Activated CD8-positive, alpha-beta T cell treated with anti-CD3 and anti-CD28 coated beads, Interleukin-2, amount 10 ng/mL, durations not matched to agents 7 days and 5 days (primary cell): ENCODE measurements at regions not wholly inside any gene's neighbourhood (a gene's known extent, or its start where the extent isn't known, plus 50 kb on each side); places are given as distances from the start of the nearest gene placed in this dataset.
"Not testable (repeated sequence)": the region's sequence is repeated elsewhere in the genome, so short reads cannot be mapped to it uniquely, and the experiment has no call there.

Experiments
- ATAC-seq: fragments of 150-1000 bp; cut with Tn5 transposase; one replicate; pipeline ENCODE4 v1.10.0; 2021; ENCODE audit warnings: moderate library complexity
- CTCF ChIA-PET: fragments of 350-600 bp; sonication (Branson Sonifier 250); formaldehyde crosslinking; loops from one replicate; lab custom pipeline; 2021; ENCODE audit warnings: antibody characterized with exemption; lab: Charles Lee
- POLR2A ChIA-PET: fragments of 350-600 bp; sonication (Branson Sonifier 250); formaldehyde crosslinking; loops from one replicate; lab custom pipeline; 2021; ENCODE audit warnings: antibody characterized with exemption; lab: Charles Lee
- DNase-seq: peaks from one replicate; pipeline ENCODE4 v3.0.0-alpha.2; 2020
- H3K27ac Mint-ChIP-seq: one replicate; pipeline ENCODE4 v1.8.0; 2021; ENCODE audit warnings: mild to moderate bottlenecking, mixed read lengths
- H3K27me3 Mint-ChIP-seq: one replicate; pipeline ENCODE4 v1.8.0; 2021; ENCODE audit warnings: low read depth, mixed read lengths
- H3K36me3 Mint-ChIP-seq: one replicate; pipeline ENCODE4 v1.8.0; 2021; ENCODE audit warnings: low read depth, mixed read lengths
- H3K4me1 Mint-ChIP-seq: one replicate; pipeline ENCODE4 v1.8.0; 2021; ENCODE audit warnings: low read depth, mixed read lengths
- H3K4me3 Mint-ChIP-seq: one replicate; pipeline ENCODE4 v1.8.0; 2021; ENCODE audit warnings: mild to moderate bottlenecking, mixed read lengths
- H3K9me3 Mint-ChIP-seq: one replicate; pipeline ENCODE4 v1.8.0; 2022; ENCODE audit warnings: mixed read lengths; ENCODE audit not compliant: insufficient read depth

DNA sequence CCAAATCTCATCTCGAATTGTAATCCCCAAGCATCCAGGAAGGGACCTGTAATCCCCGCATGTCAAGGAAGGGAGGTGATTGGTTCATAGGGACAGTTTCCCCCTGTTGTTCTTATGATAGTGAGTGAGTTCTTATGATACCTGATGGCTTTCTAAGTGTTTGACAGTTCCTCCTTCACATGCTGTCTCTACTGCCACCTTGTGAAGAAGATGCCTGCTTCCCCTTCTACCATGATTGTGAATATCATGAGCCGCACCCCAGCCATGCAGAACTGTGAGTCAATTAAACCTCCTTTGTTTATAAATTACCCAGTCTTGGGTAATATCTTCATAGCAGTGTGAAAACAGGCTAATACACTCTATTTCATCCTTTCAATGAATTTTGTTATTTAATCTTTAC is 446.7 kb downstream of the RNF144A start:
- no peak overlapping the region for H3K27ac Mint-ChIP-seq
- DNase-seq (no peak), ATAC-seq (no peak)
- no peaks in the 10 kb centered on the region for H3K36me3 Mint-ChIP-seq
- H3K27me3 Mint-ChIP-seq = peaks cover 6% of the 10 kb centered on the region
- H3K9me3 Mint-ChIP-seq = peaks cover 4% of the 10 kb centered on the region
- no peak overlapping the region for H3K4me3 Mint-ChIP-seq
- POLR2A ChIA-PET = no interaction called here
- peaks cover 1% of the 10 kb centered on the region for H3K4me1 Mint-ChIP-seq
- CTCF ChIA-PET = no interaction called here

DNA sequence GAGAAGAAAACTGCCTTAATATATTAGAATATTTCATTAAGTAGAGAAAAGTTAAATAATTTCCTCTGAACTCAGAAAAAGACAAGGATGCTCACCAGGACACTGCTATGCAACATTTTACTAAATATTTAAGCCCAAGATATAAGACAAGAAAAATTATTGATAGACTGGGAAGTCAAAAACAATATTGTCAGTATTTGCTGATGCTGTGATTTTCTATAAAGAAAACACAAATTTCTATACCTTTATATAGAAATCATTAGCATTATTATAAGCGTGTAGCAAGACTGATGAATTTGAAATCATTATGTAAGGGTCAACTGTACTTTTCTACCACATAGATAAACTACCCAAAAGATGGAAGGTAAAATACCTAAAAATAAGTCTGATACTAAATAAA is 451.0 kb downstream of the RNF144A start:
- no peak overlapping the region for H3K27ac Mint-ChIP-seq
- DNase-seq (no peak), ATAC-seq (no peak)
- no peaks in the 10 kb centered on the region for H3K4me1 Mint-ChIP-seq
- H3K4me3 Mint-ChIP-seq = no peak overlapping the region
- peaks cover 2% of the 10 kb centered on the region for H3K27me3 Mint-ChIP-seq
- no peaks in the 10 kb centered on the region for H3K36me3 Mint-ChIP-seq
- CTCF ChIA-PET = no interaction called here
- peaks cover 4% of the 10 kb centered on the region for H3K9me3 Mint-ChIP-seq
- POLR2A ChIA-PET = no interaction called here

DNA sequence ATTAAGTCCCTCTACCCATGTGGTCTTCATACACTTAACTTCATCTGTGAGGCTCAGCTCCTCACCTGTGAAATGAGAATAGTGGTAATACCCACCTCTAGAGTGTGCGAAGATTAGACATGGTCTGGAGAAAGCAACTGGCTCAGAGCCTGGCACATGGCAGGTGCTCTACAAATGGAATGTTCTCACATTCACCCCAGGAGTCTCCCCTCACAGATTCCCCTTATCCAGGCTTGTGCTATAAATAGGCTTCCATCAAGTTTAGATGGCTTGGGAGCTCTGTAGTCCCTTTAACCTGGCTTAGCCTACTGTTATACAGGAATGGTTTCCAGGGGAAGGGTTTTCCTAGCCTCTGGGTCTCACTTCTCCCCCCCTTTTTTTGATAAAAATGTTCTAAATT is 455.9 kb downstream of the RNF144A start:
- POLR2A ChIA-PET = no interaction called here
- Mint-ChIP-seq H3K36me3 (no peaks in the 10 kb centered on the region), H3K27ac (no peak overlapping the region), H3K4me3 (no peak overlapping the region), H3K4me1 (no peaks in the 10 kb centered on the region), H3K27me3 (peaks cover 10% of the 10 kb centered on the region), H3K9me3 (peaks cover 2% of the 10 kb centered on the region)
- DNase-seq = no peak
- CTCF ChIA-PET = no interaction called here
- no peak for ATAC-seq

DNA sequence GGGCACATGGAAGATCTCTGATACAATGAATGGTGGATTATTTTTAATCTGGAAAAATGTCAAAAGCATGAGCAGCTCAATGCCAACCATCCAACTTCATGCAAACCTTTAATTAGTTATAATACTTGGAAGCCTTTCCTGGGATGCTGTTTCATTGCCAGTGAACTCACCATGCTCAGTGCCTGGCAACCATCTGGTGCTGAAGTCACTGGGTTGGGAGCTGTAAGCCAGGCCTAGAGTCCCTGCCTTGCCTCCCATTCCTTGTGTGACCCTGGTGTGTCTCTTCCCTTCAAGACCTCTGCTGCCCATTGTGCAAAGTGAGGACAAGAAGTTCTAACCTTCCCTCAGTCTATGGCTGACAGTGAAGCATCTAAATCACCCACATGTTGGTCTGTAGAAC is 458.7 kb downstream of the RNF144A start:
- H3K9me3 Mint-ChIP-seq = no peaks in the 10 kb centered on the region
- POLR2A ChIA-PET = no interaction called here

DNA sequence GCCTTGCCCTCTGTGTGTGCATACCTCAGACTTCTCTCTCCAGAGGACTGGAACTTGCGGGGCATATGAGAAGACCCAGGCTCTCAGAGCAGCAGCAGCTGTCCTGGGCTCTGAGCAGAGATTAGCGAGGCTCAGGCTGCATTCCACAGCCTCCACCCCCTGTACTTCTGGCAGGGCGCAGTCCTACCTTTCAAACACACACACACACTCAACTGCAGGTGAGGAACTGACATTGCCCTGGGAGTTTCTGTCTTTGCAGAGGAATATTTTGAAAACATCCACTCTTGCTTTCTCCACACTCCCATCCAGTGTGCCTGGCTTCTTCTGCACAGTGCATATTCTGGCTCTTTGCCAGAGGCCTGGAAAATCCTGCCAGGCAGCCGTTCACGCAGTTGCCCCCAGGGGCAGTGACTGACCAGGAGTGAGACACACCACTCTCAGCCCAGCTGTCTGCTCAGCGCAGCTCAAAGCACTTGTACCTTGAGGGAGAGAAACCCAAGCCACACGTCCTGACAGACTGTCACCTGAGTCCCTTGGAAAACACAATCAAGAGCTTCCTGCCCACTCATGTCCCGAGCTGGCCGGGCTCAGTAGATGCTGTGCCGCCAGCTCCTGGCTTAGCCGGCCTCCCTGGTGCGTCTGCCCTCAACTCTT is 460.8 kb downstream of the RNF144A start:
- H3K27ac Mint-ChIP-seq = no peak overlapping the region
- no peak for ATAC-seq
- no peak overlapping the region for H3K4me3 Mint-ChIP-seq

More for the DNA sequence above, 458.7 kb downstream of the RNF144A start:
- peaks cover 13% of the 10 kb centered on the region for H3K27me3 Mint-ChIP-seq
- no peaks in the 10 kb centered on the region for H3K36me3 Mint-ChIP-seq
- DNase-seq (no peak), ATAC-seq (no peak)
- CTCF ChIA-PET = no interaction called here
- no peaks in the 10 kb centered on the region for H3K4me1 Mint-ChIP-seq
- no peak overlapping the region for H3K27ac Mint-ChIP-seq
- no peak overlapping the region for H3K4me3 Mint-ChIP-seq

DNA sequence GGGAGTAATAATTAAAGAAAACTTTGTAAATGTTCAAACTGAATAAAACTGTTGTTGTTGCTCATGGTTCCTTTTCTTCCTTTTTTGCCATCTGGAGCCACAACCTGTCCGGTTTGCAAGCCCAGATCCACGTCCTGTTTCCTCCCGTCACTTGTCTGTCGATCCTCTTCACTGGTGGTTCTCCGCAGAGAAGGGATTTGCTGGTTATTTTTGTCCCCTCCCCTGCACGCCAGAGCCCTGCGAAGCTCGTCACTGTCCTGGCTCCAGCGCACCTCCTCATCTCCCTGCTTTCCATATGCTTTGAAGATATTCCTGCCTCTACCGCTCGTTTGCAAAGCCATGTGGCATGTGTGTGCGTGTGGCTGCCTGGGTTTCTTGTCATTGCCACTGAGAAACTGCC is 461.4 kb downstream of the RNF144A start:
- peaks cover 18% of the 10 kb centered on the region for H3K27me3 Mint-ChIP-seq
- H3K4me1 Mint-ChIP-seq = no peaks in the 10 kb centered on the region
- no peak overlapping the region for H3K27ac Mint-ChIP-seq
- DNase-seq (no peak), ATAC-seq (no peak)
- ChIA-PET POLR2A (no interaction called here), CTCF (no interaction called here)
- H3K36me3 Mint-ChIP-seq = no peaks in the 10 kb centered on the region
- H3K9me3 Mint-ChIP-seq = no peaks in the 10 kb centered on the region
- H3K4me3 Mint-ChIP-seq = no peak overlapping the region

More for the DNA sequence above, 460.8 kb downstream of the RNF144A start:
- DNase-seq = no peak
- Mint-ChIP-seq H3K36me3 (no peaks in the 10 kb centered on the region), H3K4me1 (no peaks in the 10 kb centered on the region), H3K9me3 (no peaks in the 10 kb centered on the region), H3K27me3 (peaks cover 17% of the 10 kb centered on the region)
- POLR2A ChIA-PET = no interaction called here
- CTCF ChIA-PET = no interaction called here

DNA sequence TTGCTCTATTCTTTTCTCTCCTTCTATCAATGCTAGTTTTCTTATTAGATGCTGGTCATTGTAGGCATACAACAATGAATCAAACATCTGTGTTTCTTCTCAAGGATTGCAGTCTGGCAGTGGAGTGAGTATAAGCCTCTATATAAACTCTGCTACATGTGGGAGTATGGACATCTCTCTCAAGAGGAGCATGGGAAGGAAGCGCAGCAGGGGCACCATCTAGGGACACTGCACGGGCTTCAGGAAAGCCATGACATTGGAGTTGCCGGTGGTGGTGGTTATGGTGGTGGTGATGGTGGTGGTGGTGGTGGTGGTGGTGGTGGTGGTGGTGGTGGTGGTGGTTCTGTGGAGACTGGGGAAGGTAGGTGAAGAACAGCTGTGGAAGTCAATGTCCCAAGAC is 462.6 kb downstream of the RNF144A start:
- ATAC-seq (no peak), DNase-seq (no peak)
- Mint-ChIP-seq H3K4me1 (no peaks in the 10 kb centered on the region), H3K36me3 (no peaks in the 10 kb centered on the region), H3K4me3 (no peak overlapping the region), H3K9me3 (no peaks in the 10 kb centered on the region), H3K27ac (no peak overlapping the region), H3K27me3 (peaks cover 15% of the 10 kb centered on the region)
- ChIA-PET POLR2A (no interaction called here), CTCF (no interaction called here)

DNA sequence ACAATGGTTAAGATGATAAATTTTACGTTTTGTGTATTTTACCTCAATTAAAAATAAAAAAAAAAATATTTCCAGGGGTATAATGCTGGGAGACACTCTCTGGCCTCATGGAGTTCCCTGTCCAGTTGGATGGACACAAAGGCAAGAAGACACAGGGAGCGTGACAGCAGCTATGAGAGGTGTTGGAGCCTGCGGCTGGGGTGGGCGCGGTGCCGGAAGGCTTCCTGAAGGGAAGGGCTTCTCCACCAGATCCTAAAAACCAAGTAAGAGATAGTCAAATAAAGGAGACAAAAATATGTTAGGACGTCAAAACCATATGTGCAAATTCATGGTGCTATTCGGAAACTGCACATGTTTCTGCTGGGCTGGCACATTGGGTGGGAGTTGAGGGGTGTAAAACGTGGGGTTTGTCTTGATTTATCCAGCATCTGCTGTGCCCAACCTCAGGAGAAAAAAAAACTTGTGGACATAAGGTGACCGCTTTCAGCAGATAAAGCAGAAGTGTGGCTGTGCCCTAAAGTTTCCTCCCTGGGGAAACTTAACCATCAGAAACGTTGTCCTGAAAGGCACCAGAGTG is 467.6 kb downstream of the RNF144A start:
- Mint-ChIP-seq H3K27ac (no peak overlapping the region), H3K27me3 (peaks cover 6% of the 10 kb centered on the region), H3K36me3 (no peaks in the 10 kb centered on the region), H3K4me3 (no peak overlapping the region), H3K9me3 (no peaks in the 10 kb centered on the region), H3K4me1 (no peaks in the 10 kb centered on the region)
- ChIA-PET CTCF (no interaction called here), POLR2A (no interaction called here)
- ATAC-seq (no peak), DNase-seq (no peak)

DNA sequence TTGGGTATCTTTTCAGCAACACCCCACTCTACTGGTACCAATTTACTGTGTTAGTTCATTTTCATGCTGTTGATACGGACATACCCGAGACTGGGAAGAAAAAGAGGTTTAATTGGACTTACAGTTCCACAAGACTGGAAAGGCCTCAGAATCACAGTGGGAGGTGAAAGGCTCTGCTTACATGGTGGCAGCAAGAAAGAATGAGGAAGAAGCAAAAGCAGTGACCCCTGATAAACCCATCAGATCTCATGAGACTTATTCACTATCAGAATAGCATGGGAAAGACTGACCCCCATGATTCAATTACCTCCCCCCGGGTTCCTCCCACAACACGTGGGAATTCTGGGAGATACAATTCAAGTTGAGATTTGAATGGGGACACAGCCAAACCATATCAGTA is 473.1 kb downstream of the RNF144A start:
- H3K9me3 Mint-ChIP-seq, H3K4me3 Mint-ChIP-seq, H3K36me3 Mint-ChIP-seq, DNase-seq, H3K27me3 Mint-ChIP-seq, H3K27ac Mint-ChIP-seq, ATAC-seq, H3K4me1 Mint-ChIP-seq, CTCF ChIA-PET, POLR2A ChIA-PET: not testable (repeated sequence)

DNA sequence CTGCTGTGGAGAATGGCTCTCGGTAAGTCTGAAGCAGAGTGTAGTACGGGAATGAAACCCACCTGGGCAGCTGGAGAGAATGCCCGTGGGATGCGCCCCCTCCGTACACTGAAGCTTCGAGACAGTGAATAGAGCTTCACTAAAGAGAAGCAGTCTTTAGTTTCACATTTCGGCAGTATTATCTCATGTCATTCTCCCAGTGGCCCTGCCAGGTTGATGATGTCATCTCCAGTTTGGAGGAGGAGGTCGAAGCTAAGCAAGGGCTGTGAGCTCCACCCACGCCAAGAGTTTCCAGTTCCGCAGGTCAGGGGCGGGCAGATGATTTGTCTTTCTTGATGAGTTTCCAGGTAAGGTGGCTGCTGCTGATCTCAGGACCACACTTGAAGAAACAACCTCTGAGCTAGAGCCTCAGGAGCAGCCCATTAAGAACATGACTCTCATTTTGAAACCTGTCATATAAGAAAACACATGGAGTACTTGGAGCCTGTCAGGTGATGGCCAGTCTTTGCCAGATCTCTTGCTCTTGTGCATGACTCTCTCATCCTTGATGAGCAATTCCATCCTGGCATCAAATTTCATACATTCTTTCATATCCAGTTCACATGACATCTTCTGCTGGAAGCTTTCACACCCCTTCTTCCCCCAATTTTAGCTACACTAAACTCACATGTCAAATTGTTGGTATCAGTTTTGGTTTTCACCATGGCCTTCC is 475.0 kb downstream of the RNF144A start:
- H3K36me3 Mint-ChIP-seq = no peaks in the 10 kb centered on the region
- DNase-seq (no peak), ATAC-seq (no peak)
- no peaks in the 10 kb centered on the region for H3K9me3 Mint-ChIP-seq
- ChIA-PET POLR2A (no interaction called here), CTCF (interaction anchor here (0.6 kb wide), 1 partner anchor 189 kb away, joined by 3 read pairs; no protein-coding TSS in a partner anchor)
- H3K27ac Mint-ChIP-seq = no peak overlapping the region
- H3K4me3 Mint-ChIP-seq = no peak overlapping the region
- H3K27me3 Mint-ChIP-seq = peaks cover 2% of the 10 kb centered on the region
- H3K4me1 Mint-ChIP-seq = no peaks in the 10 kb centered on the region

DNA sequence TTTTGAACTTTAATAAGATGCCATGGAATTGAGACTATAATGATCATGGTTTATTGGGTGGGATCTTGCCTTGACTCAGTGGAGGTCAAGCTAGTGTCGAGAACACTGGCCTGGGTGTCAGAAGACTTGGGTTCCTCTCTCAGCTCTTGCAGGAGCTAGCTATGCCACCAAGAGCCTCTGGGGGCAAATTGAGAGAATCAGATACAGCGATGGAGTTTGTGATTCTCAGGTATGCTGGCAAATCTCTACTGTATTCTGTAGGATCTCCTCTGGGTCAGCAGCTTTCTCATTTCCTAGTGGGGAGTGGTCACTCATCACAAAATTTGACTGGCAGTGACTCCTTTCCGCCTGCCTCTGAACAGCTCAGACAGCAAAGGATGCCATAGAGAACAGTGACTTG is 477.0 kb downstream of the RNF144A start:
- ATAC-seq (no peak), DNase-seq (no peak)
- Mint-ChIP-seq H3K27me3 (peaks cover 2% of the 10 kb centered on the region), H3K4me1 (no peaks in the 10 kb centered on the region), H3K27ac (no peak overlapping the region), H3K36me3 (no peaks in the 10 kb centered on the region), H3K9me3 (no peaks in the 10 kb centered on the region), H3K4me3 (no peak overlapping the region)
- ChIA-PET CTCF (interaction anchor here (0.6 kb wide), 1 partner anchor 1699 kb away, joined by 3 read pairs; no protein-coding TSS in a partner anchor), POLR2A (interaction anchor here (0.6 kb wide), 1 partner anchor 822 kb away, joined by 3 read pairs; no protein-coding TSS in a partner anchor)

DNA sequence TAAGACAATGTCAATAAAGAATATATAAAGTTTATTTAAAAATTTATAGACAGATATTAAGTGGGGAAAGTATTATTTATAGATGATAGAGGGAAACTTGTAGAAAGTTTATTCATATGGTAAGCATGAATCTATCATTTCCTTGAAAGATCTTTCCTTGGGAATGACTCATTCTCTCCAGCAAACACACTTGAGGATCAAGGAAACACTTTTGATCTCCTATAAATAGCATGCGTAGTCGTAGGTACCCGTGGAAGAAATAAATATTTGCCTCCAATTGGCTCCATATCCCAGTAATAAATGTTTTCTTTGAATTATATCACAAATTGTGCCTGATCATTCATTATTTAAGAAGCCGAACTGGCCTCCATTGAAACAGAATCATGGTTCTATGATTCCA is 483.4 kb downstream of the RNF144A start:
- Mint-ChIP-seq H3K36me3 (no peaks in the 10 kb centered on the region), H3K4me3 (no peak overlapping the region), H3K9me3 (no peaks in the 10 kb centered on the region), H3K27me3 (peaks cover 19% of the 10 kb centered on the region), H3K4me1 (peaks cover 14% of the 10 kb centered on the region), H3K27ac (no peak overlapping the region)
- POLR2A ChIA-PET = no interaction called here
- ATAC-seq (no peak), DNase-seq (no peak)
- CTCF ChIA-PET = no interaction called here
